ENCODE measurements at regions not wholly inside any gene's neighbourhood (a gene's known extent, or its start where the extent isn't known, plus 50 kb on each side); places are given as distances from the start of the nearest gene placed in this dataset.

DNA sequence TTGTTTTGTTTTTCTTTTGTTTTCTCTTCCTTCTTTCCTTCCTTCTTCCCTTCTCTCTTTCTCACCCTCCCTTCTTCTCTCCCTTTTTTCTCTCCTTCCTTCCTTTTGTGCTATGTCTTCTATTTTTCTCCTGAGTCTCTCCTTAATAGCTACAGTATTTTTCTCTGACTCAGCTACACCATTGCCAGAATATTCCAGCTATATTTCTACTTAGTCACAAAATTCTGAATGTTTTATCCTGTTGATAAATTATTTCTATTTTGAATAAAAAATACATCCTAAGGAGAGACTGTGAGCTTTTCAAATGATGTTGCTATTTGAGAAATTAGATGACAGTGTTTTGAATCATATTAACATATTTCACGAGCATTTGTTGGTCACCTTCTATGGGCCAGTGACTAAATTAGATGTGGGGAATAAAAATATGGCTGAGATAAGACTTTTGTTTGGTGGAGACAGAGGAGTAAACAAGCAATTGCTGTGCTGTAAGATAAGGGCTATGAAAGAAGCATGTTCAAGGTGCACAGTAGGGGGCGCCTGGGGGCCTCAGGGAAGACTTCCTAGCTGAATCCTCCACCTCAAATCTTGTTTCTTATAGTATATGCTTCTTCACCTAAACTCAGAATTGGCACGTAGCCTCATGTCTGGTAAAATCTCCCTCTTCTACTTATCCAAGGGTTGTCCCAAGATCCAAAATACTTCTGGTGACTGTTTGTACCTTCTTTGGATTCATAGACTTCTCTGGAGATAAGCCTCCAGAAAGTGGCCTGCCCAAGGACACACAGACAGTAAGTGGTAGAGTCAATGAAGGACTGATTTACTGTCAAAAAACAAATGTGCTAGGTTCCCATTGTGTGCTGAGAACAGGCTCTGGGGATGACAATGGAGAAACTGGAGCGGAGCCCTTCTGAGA lies 115.5 kb upstream of the CREB5 start:
- peak; percentile 83 for DNase-seq

DNA sequence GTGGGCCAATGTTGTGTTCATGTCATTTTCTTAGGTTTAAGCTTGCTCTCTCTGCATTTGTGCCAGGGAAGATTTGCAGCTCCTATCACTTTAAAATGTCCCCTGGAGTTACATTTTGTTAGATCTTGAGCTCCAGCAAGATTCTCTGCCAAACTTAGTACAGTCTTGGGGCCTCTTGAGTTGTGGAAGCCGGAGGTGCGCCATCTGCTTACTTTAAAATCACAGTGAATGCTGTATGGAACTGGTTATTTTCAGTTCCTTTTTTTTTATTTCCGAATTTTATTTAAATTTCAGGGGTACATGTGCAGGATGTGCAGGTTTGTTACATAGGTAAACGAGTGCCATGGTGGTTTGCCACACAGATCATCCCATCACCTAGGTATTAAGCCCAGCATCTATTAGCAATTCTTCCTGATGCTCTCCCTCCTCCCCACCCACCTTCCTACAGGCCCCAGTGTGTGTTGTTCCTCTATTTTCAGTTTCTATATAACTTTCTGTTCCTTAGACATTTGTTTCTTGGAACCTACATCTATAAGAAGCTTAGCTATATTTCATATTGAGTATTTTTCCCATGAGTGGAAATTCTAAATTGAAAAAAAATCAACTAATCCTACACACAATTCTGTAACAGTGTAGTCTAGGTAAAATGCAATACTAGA lies 114.4 kb upstream of the CREB5 start:
- DNase-seq: no peak

- peak; percentile 57 for DNase-seq
Observed at GRCh38 chr7:28298870-28299518, 113.3 kb upstream of the CREB5 start.

GRCh38 chr7:28299556-28299955 lies 112.8 kb upstream of the CREB5 start:
- no peak for DNase-seq

DNA sequence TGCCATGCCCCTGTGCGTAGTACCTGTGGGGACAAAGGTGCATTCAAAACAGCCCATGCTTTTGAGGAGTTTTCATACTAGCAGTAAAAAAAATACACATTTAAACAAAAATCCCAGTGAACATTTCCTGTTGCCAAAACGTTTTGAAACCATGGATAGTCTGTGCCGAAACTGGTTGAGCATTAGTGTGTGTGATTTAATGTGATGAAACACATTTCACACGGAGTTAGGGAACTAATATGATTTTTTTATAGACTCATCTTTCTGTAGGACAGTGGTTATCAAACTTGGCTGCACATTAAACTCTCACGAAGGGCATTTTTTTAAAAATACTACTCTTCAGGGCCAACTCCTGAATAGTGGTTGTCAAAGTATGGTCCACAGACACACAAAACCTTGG lies 111.8 kb upstream of the CREB5 start:
- DNase-seq: no peak

GRCh38 chr7:28301148-28301641 lies 111.1 kb upstream of the CREB5 start:
- no peak for DNase-seq

DNA sequence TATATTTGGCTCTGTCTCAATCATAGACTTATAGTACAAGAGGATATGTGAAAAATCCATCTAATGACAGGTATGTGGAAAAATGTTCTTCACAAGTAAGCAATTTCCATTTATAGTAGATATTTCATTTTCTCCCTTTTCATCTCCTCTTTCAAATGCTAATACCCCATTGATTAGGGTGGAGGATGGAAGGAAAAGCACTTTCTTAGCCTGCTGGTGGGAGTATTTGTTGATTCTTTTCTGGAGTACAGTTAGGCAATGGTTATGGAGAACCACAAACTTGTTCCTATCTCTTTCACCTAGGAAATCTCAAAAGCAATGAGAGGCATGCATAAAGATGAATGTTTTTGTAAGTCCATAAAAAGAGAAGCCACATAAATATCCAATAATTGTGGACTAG lies 108.0 kb upstream of the CREB5 start:
- DNase-seq: no peak

GRCh38 chr7:28309704-28310459 lies 102.4 kb upstream of the CREB5 start:
- DNase-seq: no peak

DNA sequence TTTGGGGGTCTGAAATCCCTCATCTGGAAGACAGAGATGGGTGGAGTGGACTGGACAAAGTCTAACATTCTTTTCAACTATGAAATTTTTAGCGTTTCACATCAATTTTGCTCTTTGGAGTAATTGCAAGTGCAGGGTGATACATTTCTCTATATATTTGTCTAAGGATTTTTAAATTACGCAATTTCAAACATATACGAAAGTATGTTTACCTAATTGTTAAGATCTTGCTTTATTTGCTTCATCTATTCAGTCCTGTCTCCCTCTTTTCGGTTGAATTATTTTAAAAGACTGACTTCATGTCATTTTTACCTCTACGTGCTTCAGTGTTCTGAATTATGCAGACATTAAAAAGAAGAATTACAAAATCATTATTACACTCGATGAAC lies 101.9 kb upstream of the CREB5 start:
- no peak for DNase-seq

DNA sequence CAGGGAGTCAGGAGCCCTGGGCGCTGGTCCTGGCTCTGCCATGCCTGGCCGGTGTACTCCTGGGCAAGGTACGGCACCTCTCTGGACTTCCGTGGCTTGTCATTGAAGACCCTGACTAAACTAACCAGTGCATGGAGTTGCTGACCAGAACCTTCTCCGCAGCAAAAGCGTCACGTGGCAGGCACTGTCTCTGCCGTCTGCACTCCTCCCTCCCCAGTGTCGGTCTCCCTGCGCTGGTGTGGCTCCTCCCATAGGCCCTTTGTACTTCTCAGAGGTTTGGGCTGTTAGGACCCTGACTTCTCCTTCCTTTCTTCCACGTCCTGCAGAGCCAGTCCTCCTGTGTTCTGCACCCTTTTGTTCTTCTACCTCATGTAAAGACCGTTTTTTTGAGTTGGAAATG lies 100.6 kb upstream of the CREB5 start:
- no peak for DNase-seq

DNA sequence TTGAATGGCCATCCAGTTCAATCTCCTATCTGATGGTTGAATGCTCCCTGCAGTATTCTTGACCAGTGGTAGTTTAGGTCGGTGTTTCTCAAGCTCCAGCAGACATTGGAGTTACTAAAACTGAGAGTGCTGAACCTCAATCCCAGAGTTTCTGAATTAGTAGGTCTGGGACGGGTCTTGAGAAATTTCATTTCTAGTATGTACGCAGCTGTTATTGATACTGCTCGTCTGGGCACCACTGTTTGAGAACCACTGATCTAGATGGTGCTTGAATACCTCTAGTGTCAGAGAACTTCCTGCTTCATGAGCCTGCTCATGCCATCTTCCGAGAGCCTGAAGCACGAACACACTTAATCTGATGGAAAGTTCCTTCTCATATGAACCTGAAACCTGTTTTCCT lies 99.4 kb upstream of the CREB5 start:
- DNase-seq: no peak

DNA sequence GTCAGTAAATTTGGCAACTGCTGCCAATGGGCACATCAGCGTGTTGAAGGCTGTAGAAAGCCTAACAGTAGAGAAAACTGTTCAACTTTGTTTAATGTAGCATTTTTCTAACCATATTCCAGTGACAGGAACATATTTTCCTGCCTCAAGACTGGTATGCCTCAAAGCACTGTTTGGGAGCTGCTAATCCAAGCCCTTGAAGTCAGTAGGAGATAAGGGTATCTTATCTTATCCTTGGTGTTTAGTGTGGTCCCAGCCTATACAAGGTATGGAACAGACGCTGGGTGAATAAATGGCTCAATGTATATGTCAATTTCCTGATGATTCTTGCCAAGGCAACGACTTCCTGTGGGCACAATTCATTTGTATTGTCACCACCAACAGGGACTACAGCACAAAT lies 97.5 kb upstream of the CREB5 start:
- DNase-seq: no peak

DNA sequence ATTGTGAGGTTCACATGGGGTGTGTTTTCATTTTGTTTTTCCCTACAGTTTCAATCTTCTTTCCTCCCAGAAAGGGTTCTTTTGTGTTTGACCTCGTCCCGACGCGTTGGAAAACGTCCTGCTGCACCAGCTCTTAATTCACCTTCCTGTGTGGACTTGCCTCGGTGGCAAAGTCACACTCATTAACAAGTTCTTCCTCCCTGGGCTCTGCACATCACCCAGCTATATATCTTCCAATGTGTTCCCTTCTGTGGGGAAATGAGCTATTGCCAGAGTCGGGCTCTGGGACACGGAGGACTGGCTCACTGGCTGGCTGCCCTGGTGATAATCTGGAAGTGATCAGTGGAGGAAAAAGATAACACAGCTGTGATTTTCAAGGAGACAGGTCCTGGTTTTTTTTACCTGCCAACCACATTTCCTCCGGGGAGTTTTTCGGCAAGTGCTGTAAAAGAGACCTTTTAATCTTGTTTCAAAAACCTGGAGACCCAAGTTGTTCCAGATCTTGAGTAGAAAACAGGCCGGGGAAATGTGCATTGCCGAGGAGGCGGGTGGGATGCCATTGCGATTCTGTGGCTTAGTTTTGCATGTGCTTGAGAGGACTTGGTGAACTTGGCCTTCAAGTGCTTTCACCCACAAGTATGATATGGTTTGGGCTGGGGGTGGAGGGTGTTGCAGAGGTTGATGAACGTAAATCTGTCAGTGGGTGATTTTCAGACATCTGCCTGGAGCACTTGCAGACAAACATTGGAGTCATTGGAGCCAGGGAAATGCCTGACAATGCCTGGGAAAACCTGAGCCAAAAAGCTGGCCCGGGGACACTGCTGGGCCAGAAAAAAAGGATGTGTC lies 96.5 kb upstream of the CREB5 start:
- DNase-seq: no peak

GRCh38 chr7:28316489-28316888 lies 95.8 kb upstream of the CREB5 start:
- no peak for DNase-seq

DNA sequence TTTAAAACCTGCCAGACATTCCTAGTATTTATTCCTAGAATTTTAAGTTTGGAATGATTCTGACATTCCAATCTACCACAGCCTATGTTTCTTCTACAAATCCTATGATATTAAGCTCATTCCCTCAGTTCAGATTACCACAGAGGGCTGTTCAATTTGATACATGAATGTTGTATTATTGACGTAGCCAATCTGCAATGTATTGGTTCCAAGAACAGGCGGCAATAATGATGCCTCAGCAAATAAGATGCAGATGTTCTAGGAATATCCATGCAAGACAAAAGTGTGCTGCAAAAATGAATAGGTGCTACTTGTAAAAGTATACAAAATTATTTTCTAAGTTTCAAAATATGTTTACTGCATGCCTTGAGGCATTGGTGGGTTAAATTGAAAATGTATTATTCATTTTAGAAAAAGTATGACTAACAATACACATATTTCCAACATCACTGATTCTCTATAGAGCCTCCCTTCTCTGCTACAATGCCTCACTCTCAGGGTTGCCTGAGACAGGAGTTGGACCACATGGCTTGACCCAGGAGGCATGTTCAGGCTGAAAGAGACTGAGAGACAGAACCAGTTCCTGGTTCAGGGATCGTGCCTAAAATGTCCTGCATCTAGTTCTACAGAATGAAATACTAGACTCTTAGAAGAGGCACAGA lies 94.1 kb upstream of the CREB5 start:
- DNase-seq: no peak

GRCh38 chr7:28323833-28324232 lies 88.5 kb upstream of the CREB5 start:
- DNase-seq: no peak

- DNase-seq: no peak
Observed at GRCh38 chr7:28328146-28328545, 84.2 kb upstream of the CREB5 start.

DNA sequence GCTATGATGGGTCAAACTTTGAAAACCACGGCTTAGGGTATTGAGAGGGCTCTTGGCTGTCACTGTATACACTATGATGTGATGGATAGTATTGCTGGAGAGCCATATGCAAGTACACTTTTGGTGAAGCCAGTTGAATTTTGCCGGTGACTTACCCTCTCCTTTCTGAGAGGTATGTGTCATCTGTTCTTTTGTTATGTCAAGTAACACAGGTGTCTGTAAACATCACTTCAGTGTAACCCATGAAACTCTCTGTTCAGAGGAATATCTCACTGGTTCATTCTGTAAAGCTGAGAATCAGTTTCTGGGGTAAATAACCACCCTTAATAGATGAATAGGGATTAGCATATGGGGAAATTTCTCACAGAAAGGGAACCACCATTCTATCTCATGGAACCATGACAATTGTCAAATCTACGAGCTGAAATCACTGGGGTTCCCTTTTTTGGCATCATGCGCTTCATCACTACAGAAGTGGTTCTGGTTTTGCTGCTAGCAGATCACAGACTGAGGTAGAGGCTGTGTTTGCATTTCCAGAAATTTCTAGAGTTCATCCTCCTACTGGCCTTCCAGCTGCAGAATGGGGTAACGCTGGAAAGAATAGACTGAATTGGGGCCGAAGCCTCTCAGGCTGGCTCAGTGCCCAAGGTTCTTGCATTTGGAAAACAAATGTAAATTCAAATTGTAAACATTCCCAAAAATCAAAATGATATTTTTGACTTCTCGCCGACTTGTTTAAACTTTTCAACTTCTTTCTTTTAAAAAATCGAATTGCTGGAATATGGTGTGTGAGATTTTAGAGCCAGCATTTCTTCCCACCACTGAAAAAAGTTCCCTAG lies 83.3 kb upstream of the CREB5 start:
- DNase-seq: peak; percentile 4

GRCh38 chr7:28329661-28330363 lies 82.5 kb upstream of the CREB5 start:
- peak; percentile 39 for DNase-seq
